ENCODE measurements at regions not wholly inside any gene's neighbourhood (a gene's known extent, or its start where the extent isn't known, plus 50 kb on each side); places are given as distances from the start of the nearest gene placed in this dataset.

DNA sequence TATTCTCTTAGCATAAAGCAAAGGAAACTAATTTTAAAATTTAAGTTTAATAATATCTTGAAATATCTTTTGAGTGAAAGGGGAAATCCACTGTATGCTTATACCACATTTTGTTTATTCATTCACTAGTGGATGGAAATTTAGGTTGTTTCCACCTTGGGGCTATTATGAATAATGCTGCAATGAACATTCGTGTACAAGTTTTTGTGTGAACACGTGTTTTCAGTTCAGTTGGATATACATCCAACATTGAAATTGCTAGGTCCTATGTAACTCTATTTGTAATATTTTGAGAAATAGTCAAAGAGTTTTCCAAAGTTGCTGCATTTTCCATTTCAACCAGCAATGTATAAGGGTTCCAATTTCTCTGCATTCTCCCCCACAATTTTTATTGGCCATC lies 83.7 kb upstream of the ETV6 start:
- TF ChIP-seq CTCF (IDR thresholded peaks at IDR 0.05; ENCODE audit: low read depth, low read length), result no peak
- DNase-seq (ENCODE audit: low read depth in 2 of 2), result no peak
- H3K4me3 ChIP-seq (replicated peaks in 1 of 2; ENCODE audit: low read depth in 2 of 2, low read length in 2 of 2), result no peak overlapping the region

DNA sequence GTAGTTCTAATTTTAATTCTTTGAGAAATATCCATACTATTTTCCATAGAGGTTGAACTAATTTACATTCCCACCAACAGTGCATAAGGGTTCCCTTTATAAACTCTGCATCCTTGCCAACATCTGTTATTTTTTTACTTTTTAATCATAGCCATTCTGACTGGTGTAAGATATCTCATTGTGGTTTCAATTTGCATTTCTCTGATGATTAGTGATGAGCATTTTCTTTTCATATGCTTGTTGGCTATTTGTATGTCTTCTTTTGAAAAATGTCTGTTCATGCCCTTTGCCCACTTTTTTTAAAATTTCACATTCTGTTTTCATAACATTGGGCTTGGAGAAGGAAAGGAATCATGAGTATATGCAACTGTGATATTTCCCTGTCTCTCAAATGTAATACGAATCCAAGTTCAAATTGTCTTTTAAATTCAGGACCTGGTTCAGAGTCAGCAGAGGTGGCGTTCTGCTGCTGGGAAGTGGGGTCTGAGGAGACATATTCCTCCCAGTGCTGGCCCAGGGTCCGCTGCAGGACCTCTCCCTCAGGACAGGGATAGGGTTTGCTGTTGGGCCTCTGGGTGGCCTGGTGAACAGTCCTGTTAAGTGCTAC lies 81.2 kb upstream of the ETV6 start:
- H3K4me3 ChIP-seq (replicated peaks in 1 of 2; ENCODE audit: low read depth in 2 of 2, low read length in 2 of 2), result no peak overlapping the region
- DNase-seq (ENCODE audit: low read depth in 2 of 2), result no peak
- no peak for TF ChIP-seq CTCF (IDR thresholded peaks at IDR 0.05; ENCODE audit: low read depth, low read length)

- no peak for DNase-seq (ENCODE audit: low read depth in 2 of 2)
- TF ChIP-seq CTCF (IDR thresholded peaks at IDR 0.05; ENCODE audit: low read depth, low read length), result no peak
- H3K4me3 ChIP-seq (replicated peaks in 1 of 2; ENCODE audit: low read depth in 2 of 2, low read length in 2 of 2), result no peak overlapping the region
Measured at GRCh38 chr12:11568762-11569478, 80.6 kb upstream of the ETV6 start.

DNA sequence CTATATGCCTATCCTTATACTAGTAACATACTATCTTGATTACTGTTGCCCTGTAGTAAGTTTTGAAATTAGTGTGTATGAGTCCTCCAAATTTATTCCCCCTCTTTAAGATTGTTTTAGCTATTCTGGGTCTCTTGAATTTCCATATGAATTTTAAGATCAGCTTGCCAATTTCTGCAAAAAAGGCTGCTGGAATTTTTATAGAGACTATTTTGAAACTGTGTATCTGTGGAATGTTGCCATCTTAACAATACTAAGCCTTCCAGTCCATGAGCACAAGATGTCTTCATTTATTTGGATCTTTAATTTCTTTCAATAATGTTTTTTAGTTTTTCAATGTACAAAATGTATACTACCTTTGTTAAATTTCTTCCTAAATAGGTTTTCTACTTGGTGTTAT lies 79.8 kb upstream of the ETV6 start:
- no peak for DNase-seq (ENCODE audit: low read depth in 2 of 2)
- no peak overlapping the region for H3K4me3 ChIP-seq (replicated peaks in 1 of 2; ENCODE audit: low read depth in 2 of 2, low read length in 2 of 2)
- no peak for TF ChIP-seq CTCF (IDR thresholded peaks at IDR 0.05; ENCODE audit: low read depth, low read length)

DNA sequence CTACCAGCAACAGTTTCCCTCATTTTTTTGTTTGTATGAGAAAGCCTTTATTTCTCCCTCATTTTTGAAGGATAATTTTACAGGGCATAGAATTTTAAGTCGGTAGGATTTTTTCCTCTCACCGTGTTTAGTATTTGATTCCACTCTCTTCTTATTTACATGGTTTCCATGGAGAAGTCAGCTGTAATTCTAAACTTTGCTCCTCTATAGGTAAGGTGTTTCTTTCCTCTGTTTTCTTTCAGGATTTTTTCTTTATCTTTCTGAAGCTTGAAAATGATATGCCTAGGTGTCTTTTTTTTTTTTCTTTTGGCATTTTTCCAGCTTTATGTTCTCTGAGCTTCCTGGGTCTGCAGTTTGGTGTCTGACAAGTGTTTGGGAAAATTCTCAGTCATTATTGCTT lies 75.6 kb upstream of the ETV6 start:
- TF ChIP-seq CTCF (IDR thresholded peaks at IDR 0.05; ENCODE audit: low read depth, low read length), result no peak
- no peak overlapping the region for H3K4me3 ChIP-seq (replicated peaks in 1 of 2; ENCODE audit: low read depth in 2 of 2, low read length in 2 of 2)
- DNase-seq (ENCODE audit: low read depth in 2 of 2), result no peak

DNA sequence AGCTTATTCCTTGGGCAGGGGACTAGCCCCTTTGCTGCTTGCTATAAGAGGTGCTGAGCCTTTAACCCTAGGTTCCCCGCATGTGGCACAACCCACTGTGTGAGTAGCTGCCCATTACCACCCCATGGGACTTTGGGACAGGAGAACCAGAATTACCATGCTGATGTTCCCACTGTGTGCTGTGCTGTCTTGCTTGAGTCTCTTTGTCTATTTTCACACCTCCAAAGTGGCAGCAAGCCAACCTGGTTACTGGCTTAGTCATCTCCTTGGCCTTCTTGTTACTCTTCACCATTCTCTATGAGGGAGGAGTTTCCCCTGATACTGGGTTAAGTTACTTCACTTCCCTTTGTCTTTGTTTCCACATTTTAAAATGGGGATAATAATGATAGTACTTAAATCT lies 73.4 kb upstream of the ETV6 start:
- no peak for TF ChIP-seq CTCF (IDR thresholded peaks at IDR 0.05; ENCODE audit: low read depth, low read length)
- H3K4me3 ChIP-seq (replicated peaks in 1 of 2; ENCODE audit: low read depth in 2 of 2, low read length in 2 of 2), result no peak overlapping the region
- DNase-seq (ENCODE audit: low read depth in 2 of 2), result peak; percentile 64 to 74

Measured in cardiac fibroblast (primary cell).